Eye (tissue), 1 donor: ENCODE measurements at regions not wholly inside any gene's neighbourhood (a gene's known extent, or its start where the extent isn't known, plus 50 kb on each side); places are given as distances from the start of the nearest gene placed in this dataset.

Source experiments
- DNase-seq: peaks from one replicate; pipeline ENCODE4 v3.0.0-alpha.2; 2015

DNA sequence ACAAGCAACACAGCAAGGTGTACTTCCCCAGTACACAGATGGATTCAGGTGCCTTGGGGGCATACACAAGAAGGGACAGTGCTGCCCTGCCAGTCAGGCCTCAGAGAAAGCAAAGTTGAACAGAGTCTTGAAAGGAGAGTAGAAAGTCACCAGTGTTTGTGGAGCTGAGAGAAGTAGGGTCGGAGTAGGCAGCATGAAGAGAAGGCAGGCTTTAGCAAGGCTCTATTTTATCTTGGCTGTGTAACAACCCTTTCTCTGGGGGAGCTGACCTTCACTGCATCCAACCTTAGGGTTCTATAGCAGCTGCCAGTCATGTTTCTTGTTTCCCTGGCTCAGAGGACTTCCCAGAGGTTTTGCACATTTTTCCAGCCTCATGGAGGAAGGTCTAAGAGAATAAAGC lies 77.4 kb upstream of the BLID start:
- no peak for DNase-seq

DNA sequence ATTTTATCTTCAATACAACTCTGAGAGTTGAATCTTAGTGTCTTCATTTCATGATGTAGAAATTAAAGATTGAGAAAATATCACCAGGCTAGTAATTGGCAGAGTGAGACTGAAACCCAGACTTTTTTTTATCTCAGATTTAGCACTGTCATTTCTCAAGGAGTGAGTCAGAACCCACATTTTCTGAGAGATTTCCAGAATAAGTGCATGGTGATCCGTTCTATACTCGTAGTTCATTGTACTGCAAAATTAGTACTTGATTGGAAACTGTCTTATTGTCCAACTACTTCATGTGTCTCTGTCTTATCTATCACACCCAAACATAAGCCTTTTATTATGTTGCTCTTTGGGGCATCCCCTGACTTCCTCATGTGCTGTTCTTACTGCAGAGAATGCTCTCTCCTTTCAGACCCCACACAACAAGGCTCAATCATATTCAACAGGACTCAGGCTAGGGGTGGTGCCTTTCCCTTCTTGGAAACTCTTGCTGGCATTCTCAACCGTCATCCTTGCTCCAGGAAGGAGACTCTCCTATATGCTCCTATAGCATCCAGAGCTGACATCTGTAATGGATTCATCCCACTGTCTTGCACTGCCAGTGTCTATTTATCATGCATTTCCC lies 76.7 kb upstream of the BLID start:
- no peak for DNase-seq

DNA sequence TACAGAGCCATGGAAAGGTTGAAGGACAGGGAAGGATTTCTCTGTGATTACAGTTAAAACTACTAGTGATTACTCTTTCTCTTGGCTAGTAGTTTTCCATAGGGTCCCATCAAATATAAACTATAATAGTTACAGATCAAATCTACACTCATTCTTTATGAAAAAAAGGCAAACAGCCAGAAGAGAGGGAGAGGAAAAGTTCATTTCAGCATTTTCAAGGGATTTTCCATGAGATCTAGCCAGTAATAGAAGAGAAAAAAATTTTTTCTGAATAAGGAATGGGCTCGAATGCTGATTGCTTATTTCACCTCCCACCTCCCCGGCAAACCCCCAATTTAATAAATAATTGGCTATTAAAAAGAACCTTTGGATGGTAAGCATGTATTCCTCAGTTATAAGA lies 74.8 kb upstream of the BLID start:
- DNase-seq: no peak

DNA sequence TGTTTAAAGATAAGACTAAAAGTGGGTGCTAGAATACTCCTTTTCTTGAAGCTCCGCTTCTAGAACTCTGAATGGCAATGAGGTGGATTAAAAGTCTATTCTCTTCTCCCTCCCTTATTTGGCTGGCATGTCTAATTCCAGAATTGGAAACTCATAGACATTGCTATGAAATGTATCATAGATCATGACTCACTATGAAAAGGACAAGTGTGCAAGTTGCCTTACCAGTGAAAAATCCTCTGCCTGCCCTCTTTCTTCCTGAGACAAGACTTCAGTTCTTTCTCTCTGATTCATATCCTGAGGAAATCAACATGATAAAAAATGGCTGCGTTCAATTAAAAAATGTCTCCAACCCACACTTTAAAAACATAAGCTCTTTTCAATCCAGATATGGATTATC lies 73.2 kb upstream of the BLID start:
- no peak for DNase-seq

DNA sequence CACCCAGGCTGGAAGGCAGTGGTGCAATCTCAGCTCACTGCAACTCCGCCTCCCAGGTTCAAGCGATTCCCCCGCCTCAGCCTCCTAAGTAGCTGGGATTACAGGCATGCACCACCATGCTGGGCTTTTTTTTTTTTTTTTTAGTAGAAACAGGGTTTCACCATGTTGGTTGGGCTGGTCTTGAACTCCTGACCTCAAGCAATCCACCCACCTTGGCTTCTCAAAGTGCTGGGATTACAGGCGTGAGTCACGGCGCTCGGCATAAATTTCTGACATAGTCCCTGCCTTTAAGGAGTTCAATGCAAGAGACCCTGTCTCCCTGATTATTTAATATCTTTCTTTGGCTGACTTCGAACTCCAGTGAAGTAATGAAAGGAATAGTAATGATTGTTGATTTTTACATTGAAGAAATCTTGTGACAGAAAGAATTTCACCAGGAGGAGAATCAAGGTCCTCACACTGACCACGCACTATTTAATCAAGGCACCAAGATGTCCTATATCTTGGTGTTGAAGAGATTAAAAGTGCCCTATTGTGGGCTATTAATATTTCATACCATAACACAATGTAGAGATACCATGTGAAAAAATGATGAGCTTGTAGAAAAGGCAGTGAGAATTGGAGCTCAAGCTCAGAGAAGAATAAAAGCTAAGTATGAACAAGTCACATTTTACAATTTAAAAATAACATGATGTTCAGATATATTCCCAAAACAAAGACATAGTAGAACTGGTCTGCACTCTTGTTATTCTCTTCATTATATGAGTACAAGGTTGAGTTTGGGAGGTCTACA lies 71.6 kb upstream of the BLID start:
- no peak for DNase-seq

DNA sequence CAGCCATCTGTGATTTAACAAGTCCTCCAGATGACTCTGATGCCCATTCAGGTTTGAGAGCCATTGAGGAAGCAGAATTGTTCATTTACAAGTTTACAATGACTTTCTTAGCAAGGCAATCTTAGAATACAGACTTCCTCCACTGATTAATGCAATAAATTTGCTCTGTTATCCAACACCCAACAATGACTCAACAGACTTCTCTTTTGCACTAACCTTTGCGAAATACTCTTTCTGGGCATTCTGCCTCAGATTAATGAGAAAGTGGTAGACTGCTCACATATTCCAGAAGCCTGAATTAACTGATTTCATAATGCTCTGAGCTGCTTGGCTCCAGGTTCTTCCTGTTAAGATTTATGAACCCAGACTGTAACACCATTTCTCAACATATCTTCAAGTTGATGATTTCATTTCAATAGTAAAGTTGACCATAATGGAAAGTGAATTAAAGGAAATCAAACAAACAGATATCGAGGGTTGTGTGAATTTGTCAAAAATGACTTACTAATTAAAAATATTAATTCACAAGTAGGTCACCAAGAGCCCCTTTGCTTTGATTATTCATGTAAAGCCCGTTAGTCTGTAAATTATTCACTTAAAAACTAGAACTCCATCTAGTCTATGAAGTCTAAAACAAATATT lies 70.5 kb upstream of the BLID start:
- no peak for DNase-seq

DNA sequence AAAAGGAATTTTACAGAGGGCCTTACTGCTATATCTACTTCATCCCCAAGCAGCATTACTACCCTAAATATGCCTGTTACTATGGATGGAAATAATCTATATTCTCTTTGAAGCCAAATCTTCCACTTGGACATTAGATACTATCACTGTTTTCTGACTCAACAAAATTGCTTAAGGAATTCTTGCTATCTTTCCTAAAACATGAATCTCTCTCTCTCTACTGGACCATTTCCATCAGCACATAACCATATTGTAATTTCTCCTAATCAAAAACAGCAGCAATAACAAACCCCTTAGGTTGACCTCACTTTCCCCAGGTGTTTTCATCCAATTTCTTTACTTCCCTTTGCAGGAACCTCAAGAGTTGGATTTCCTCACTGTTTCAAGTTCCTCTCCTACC lies 67.9 kb upstream of the BLID start:
- no peak for DNase-seq

DNA sequence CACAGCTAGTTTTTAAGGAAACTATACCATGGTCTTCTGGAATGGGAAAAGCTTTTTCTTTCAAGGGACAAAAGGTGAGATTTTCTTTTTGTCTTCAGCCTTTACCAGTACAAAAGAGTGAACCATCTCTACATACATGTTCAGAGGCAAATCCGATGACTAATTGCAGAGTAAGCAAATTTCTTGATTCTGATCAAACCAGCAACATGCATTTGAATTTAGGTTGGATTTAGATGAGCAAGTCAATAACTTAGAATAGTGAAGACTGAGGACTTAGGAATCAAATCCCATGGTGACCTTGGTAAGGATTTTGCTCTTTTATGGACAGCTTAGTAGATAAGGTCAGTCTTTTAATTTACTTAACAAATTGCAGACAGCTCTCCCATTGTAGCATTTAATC lies 65.9 kb upstream of the BLID start:
- DNase-seq: no peak

DNA sequence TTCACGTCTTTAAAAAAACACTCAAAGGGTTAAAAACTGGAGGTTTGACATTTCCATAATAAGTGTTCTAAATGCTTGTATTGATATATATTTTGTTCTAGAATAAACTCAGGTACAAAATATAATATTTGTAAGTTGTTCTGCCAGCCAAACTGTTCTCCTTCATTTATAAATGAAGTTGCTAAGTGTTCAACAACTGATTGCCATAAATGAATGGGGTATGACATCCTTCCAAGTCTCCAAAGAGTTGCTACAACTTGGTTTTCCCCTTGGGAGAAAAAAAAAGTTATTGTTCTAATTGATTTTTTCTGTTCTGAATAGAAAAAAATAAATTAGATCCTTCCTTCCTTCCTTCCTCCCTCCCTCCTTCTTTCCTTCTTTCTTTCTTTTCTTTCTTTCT lies 65.4 kb upstream of the BLID start:
- DNase-seq: no peak

DNA sequence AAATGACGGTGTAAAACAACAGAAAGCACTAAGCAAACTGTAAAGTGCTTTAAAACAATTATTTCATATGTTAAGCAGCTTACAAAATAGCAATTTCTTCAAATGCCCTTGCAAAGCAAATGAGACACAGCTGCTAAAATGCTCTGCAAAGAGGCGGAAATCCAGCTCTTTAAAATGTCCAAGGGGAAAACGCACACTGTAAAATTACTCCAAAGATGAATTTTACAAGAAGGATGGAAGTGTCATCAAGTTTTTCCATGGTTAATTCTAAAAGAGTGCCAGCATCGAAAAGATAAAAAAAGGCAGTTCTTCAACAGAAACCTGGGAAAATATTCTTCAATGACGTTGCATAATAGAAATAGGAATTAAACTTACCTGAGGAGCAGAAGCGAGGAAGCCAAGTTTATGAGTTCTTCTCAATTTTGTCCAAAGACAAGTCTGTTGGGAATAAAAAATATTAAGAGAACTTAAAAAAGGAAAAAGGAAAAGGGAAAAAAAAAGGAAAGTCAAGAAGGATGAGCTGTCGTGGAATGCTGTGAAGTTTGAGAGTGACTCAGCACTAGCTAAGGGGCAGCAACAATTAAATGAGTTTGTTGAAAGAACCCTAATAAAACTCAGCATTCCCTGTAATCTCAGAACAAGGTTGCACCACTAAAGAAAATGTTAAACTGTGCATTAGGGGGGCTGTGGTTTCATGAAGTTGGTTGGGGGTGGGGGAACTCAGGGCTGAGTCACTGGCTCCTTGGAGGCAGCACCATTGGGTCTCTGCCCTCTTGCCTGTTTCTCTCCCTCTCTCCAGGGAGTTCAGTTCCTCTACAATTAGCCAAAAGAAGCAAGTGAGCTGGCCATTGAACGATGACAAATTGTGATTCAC lies 64.2 kb upstream of the BLID start:
- no peak for DNase-seq

DNA sequence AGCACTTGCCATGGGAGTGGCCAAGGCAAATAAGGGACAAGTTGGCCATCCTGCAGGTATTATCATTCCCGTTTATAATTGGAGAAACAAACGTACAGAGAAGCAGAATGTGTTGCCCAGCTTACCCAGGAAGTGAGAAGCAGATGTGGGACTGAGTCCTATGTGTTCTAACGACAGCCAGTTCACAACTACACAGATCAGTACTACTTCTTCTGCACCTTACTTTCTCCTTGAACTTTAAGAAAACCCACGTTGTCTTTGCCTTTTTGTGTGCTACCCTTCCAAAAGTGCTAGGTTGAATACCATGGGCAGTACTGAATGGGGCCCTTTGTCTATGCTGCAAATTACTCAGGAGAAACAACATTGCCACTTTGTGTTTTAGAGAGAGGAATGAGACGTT lies 62.8 kb upstream of the BLID start:
- no peak for DNase-seq

DNA sequence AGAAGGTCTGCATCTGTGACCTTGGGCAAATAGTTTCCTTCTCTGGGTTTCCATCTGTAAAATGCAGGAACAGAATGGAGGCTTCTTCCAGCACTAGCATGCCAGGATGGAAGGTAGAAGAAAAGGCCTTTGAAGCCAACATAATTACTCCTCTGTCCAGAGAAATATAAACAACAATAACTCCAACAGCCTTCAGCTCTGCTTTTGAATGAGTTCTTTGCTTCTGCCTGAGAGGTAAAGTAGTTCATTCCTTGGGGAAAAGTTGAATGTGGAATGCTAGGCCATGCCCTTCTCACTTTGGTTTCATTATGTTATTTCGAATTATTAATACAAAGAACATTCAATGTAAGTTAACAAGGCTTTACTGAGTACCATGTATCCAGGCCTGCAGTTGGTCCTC lies 61.2 kb upstream of the BLID start:
- DNase-seq: no peak

DNA sequence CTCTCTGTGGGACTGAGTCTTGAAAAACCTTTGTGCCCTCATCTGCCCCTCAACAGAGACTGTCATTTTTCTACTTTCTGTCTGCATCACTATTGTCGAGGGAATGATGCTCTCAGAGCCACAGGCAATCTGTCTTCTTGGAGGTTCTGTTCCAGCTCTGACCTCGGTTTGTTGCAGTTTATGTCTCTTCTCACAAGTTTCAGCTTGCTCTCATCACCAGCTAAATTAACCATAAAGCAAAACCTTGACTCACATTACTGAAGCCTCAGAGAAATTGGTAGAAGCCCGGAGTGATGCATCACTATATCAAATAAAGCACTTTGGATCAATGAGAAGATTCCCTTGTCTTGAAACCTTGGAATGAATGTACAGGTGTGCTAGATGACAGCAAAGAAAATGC lies 60.6 kb upstream of the BLID start:
- DNase-seq: no peak

DNA sequence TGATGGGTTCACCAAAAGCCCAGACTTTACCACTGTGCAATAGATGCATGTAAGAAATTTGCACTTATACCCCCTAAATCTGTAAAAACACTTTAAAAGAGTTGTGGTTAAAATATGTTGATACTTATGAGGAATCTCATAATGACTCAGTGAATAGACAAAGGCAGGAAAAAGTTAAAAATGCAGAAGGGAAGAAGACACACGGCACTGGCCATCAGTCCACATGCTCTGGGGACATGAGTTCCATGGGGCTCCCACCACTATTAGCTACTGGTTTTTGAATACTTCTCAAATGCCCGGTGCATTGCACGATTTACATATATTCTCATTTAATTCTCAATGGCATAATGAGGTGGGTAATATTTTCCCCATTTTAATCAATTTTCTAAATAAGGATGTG lies 59.3 kb upstream of the BLID start:
- no peak for DNase-seq

DNA sequence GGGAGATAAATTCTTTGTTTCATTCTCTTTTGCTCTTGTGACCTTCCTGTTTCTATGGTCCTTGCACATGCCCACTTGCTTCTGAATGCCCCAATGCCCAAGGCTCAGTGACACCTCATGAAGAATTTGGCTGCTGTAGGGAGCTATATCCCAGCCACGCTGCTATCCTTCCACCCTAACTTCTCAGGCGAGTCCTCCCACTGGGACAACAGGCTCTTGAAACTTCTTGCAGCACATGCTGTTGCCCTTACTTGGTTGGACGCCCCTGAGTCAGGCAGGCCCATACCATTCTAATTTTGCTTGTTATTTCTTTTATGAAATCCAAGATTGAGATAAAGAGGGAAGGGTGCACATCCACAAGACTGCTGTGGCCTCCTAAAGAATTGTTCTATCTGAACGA lies 57.6 kb upstream of the BLID start:
- DNase-seq: no peak

DNA sequence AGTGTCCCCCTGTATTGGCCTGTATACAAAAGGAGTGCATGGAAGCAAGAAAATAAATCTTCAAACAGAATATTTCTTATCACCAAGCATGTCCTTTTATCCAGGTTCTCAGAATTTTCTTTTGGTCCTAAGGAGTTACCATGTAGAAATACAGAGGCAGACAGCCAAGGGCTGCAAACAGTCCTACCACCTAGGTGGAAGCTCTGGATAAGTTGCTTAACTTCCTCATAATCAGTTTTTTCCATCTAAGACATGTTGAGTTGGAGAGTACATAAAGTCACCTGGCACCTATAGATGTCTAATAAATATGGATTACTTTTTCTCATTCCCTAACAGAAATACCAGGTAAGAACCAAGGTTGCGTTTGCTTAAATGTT lies 57.0 kb upstream of the BLID start:
- no peak for DNase-seq

DNA sequence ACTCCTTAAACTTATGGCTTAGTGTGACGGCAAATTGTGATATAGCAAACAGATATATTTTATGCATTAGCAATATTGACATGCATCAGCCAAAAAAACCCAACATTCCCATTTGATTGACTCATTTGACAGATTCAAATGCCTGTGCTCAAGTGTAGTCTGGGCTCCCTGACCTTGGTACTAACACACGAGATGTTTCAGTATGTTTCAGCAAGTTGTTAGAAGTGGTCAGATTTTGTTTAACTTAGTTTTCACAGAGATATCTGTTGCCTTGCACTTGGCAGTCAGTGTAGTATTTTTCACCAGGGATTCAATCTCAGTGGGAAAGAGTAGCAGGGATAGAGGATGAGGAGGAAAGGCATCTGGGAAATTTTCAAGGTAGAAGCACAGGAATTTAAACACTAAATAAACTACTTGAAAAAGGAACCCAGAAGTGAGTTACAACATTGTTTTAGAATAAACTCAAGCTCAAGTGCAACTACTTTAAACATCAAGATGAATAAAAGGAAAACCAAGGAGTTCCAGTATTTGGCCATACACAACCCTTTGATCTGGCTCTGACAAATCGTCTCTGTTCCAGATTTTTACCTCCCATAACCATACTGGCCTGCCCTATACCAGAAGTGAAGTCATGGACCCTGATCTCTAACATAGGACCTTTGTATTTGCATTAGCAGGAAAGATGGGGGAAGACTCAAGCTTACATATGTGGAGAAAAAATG lies 56.5 kb upstream of the BLID start:
- DNase-seq: no peak

DNA sequence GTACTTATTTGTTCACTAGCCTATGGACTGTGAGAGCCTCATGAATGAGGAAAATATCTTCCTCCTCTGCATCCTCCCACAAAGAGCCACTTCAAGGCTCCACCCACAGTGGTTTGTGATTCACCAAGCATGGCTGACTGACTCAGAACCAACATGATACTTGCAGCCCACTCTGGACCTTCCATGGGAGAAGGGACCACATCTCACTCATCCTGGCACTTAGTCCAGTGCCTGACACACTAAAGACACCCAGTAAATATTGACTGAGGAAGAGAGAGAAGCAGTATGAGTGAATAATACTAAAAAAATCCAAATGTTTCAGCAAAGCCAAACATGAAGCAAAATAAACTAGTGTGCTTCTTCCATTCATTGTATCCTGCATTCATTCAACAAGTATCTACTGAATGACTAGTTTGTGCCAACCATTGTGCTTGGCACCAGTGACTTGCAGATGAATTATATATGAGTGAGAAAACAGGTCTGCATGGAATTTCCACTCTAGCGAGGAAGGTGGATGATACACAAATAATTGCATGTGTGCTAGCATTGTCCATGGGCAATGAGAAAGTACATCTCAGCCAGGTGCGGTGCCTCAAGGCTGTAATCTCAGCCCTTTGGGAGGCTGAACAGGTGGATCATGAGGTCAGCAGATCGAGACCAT lies 54.9 kb upstream of the BLID start:
- no peak for DNase-seq

DNA sequence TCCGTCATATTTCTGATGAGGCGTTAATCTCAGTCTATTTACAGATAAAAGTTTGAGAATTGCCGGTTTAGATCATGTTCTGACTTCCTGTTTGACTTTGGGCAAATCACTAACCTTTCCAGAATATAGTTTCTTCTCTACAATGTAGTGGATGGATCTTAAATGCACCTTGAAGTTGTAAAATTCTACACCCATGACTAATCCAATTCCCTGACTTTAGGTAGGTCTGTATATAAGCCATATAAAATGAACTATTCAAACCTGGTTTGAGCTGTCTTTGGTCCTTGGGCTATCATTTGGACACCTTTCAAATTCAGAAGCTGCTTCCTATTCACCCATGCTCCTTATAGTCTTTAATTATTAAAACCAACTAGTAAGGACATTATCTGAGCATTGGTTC lies 52.2 kb upstream of the BLID start:
- DNase-seq: no peak

DNA sequence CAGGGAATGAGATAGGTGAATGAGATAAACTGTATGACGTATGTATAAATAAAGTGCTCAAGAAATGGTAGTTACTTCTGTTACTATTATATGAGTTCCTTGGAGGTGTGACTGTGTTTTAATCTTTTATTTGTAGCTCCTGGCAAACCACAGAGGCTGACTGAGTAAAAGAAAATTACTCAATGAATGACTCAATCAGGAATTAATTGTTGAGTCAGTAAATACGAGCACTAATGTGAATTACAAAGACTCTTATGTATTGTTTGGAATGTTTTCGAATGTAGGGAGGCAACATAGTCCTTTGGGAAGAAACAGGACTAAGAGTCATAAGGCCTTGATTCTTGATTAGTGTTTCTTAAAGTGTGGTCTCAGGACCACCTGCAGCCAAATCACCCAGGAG lies 51.1 kb upstream of the BLID start:
- no peak for DNase-seq

DNA sequence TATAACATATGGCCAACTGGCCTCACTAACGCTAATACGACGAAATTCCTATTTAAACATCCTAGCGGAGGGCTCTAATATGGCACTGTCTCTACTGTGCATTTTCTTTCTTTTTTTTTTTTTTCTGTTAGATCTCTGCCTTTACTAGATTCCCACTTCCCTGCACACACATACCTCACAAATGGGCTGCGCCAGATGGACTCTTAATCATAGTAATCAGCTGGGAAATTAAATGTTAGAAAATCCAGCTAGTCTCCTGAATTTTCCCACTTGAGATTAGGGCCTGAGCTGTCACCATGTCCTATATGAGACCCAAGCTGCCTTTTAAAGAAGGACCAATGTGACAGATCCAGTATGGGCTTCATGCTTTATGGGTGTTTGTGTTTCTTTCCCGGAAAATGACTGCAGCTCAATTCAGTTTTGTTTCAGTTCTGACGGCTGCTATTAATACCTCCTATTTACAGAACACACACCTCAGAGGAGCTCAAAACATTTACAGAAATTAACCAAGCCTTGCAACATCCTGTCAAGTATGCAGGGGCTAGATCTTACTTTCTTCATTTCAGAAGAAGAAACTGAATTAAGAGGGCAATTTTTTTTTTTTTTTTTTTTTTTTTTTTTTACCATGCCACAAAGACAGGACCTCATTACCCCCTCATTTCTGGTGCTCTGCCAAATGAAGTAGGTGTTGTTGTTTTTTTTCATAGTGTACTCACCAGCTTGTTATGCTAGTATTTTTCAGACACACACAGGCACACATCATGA lies 49.8 kb upstream of the BLID start:
- no peak for DNase-seq
